HG03045 (cell line): ENCODE measurements at regions not wholly inside any gene's neighbourhood (a gene's known extent, or its start where the extent isn't known, plus 50 kb on each side); places are given as distances from the start of the nearest gene placed in this dataset.

ENCODE experiments used
- ATAC-seq: cut with Tn5 transposase; IDR thresholded peaks from one replicate; pipeline ENCODE4 v1.9.1; 2021; ENCODE audit warnings: mild to moderate bottlenecking, moderate library complexity; ENCODE audit not compliant: unreplicated experiment

DNA sequence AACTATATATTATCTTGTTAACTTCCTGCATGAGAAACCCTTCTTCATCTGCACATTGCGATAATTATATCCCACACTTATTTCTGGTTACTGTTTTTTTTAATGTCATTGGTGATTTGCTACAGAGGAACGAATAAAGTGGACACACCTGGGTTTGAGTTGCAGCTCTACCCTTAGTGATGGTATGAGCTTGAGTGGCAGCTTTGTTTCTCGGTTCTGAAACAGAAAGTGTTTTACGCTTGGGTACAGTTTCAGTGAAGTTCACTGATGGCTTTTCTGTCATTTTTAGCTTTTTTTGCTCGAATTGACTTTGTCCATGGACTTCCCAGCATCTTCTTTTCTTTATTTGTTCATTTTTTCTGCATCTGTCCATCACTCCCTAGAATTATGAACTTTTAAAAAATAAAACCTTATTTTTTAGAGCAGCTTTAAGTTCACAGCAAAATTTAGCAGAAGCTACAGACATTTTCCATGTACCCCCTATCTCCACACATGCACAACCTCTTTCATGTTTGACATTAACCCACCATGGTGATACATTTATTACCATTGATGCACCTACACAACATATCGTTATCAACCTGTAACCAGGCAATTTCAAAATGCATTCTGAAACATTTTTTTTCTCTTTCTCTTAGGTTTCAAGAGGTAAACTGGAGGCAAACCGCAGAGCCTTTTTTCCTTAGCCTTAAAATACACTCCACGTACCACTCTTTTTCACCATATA lies 1041.6 kb upstream of the PRKX start:
- ATAC-seq = peak; percentile 56

DNA sequence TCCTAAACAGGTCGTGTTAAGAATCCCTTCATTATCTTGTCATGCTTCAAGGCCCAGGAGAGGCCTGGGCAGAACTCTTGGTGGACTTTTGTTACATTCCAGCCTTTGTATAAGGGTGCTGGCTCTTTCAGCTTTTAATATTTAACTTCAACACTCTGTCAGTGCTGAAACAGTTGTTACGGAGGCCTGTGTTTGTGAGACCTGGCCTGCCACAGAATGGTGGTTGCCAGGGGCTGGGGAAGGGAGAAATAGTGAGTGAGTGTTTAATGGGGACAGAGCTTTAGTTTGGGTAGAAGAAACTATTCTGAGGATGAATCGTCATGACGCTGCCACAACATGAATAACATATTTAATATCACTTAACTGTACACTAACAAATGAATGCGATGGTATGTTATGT lies 1027.6 kb upstream of the PRKX start:
- ATAC-seq = no peak

DNA sequence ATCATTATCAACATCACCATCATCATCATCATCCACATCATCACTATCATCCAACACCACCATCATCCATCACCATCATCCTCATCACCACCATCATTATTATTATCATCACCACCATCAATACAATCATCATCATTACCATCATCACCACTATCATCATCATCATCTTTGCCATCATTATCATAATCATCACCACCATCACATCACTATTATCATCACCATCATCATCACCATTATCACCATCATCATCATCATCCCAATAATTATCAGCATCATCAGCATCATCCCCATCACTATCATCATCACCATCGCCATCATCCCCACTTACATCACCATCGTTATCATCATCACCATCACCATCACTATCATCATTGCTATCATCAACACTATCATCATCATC lies 1021.9 kb upstream of the PRKX start:
- ATAC-seq = no peak

DNA sequence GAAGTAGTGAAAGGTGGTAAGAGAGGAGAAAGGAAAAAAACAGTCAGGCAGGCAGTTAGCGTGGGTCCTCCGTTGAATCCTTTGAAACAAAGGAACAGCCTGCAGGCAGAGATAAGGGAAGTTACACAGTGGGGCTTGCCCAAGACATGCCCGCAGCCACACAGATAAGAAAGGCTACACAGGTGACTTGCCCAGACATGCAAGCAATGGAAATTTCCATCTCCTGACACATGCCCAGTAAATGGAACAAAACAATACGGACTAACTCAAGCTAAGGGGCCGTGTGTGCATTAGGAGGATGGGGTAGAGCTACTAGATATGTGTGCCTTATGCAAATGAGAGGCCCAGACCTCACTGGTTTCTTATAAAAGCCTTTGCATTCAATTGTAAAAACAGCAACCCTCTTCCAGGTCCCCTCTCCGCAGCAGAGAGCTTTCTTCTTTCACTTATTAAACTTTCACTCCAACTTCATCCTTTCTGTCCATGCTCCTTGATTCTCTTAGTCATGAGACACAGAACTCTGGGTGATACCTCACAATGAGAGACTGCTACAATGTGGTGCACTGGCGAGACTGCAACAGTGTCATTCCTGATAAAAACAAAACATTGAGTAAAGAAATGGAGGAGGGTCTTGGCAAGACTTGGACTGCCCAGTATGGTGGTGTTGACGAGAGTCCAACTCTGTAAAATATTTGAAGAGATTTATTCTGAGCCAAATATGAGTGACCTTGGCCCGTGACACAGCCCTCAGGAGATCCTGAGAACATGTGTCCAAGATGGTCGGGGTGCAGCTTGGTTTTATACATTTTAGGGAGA lies 997.4 kb upstream of the PRKX start:
- no peak for ATAC-seq

DNA sequence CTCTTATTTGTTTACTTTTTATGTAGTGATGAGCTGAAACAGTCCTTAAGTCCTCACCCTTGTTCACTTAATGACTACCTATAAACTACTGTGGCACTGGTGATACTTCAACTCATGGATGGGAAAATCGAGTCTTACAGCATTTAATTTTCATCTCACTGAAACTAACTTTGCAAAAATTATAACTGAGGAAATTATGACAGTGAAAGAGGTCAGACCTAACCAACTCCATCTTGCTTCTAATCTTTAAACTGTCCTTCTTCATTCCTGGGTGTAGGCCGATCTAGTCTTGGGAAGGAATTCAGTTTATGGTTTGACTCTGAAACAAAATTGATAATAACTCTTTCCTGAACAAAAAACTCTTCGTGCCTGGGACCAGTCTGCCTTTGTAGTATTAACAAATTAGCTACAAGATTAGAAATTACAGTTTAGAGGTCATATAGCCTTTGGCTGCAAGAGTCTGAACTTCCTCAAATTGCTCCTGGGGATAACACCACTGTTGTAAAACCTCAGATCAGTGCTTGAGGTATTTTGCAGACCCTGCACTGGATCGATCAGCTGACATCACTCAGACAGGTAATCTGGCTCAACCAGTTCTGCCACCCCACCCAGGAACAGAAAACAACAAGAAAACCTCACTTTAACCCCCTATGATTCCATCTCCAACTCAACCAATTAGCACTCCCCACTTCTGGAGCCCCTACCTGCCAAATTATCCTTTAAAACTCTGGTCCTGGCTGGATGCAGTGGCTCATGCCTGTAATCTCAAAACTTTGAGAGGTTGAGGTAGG lies 995.7 kb upstream of the PRKX start:
- no peak for ATAC-seq

DNA sequence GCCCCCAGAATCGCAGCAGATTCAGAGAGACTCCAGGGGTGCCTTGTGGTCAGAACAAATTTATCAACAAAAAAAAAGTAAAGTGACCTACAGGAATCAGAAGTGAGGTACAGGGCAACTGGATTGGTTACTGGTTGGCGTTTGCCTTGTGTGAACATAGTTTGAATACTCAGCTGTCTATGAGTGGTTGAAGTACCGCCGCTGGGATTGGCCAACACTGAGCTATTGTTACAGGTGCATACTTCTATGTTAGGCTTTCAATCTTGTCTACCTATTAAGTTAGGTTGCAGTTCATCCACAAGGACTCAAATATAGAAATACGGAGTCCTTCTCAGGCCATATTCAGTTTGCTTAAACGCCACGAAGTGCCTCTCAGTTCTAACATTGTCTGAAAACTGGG lies 993.5 kb upstream of the PRKX start:
- ATAC-seq = no peak

DNA sequence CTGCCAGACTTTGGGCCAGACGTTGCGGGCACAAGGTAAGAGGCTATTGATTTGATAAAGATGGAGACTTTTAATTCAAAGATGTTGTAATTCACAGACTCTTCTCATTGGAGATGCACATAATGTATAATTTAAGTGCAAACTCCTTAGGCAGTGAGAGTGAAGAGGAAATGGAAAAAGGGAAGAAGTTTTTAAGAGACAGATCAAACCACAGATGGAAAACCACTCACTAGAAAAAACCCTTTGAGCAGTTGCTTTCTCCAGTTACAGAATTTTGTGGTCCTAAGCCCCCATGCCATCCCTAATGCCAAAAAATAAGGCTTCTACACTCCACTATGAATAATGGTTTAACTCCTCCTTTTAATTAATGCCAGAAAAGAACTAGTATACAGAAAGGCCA lies 977.1 kb upstream of the PRKX start:
- ATAC-seq = no peak

DNA sequence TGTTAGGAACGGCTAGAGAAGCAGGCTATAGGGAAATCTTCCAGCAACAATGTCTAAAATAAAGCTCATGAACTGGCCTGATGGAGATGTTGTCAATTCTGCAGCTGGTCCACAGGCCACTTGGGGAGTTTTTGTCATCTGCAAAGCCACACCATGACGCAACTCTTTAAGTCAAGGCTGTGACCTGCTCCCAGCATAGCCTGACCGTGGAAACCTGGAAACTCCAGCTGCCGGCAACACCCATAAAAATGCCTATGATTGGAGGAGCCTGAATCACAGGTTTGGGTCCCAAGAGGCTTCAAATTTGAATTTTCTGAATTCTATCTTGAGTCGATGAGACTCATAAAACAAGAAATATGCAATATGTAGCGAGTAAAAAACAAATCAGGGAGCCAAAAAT lies 969.2 kb upstream of the PRKX start:
- no peak for ATAC-seq

DNA sequence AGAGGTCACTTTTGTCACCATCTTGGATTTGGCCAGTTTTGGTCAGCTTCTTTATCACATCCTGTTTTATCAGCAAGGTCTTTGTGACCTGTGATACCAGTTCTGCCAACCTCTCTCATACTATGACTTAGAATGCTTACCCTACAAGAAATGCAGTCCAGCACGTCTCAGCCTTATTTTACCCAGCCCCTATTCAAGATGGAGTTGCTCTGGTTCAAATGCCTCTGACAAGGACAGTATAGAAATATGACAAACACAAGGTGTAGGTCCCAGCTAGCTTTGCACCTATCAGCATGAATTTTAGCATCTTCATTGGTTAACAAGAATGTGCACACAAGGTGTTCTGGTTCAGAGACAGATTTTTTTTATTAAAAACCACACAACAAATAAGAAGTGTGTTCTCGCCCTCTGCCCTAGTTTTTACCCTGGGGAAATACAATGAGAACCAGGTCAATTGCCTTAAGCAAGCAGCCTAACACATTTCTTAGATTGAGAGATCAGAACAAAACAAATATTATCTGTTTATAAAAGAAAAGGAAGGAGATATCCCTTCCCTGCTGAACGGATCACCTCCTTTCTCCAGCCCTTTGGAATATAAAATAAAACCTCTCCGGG lies 962.3 kb upstream of the PRKX start:
- ATAC-seq = no peak

DNA sequence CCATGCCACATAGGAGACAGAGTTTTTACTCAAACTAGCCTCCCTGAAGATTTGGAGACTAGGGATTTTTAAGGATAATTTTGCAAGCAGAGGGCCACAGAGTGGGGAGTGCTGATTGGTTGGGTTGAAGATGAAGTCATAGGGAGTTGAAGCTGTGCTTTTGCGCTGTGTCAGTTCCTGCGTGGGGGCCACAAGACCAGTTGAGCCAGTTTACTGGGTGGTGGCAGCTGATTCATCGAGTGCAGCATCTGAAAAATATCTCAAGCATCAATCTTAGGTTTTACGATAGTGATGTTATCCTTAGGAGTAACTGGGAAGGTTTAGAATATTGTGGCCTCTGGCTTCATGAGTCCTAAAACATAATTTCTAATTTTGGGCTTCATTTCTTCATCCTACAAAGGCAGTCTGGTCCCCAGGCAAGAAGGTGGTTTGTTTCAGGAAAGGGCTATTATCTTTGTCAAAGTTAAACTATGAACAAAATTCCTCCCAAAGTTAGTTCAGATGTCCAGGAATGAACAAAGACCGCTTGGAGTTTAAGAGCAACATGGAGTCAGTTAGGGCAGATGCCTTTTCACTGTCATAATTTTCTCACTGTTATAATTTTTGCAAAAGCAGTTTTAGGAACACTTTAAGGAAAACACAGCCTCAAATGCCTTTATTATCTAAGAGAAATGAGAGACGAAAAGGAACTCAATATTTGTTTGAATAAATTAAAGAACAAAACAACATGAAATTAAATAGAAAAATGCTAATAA lies 960.8 kb upstream of the PRKX start:
- no peak for ATAC-seq

DNA sequence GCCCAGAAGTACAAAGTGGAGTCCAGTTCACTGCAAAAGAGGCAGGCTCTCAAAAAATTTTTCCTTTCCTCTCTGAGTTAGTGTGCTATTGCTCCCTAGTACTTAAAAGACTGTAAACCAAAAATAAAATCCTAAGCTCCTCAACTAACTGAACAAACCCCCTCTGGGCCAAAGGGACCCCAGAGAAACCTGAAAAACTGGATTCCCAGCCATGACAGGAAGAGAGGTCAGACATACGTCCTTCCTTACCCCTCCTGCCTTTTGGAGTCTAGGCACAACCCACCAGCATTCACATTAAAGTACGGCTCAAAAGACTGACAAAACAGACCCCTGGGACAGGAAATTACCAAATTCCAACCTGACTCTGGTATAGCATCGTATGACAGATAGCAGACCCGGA lies 957.9 kb upstream of the PRKX start:
- ATAC-seq = no peak

DNA sequence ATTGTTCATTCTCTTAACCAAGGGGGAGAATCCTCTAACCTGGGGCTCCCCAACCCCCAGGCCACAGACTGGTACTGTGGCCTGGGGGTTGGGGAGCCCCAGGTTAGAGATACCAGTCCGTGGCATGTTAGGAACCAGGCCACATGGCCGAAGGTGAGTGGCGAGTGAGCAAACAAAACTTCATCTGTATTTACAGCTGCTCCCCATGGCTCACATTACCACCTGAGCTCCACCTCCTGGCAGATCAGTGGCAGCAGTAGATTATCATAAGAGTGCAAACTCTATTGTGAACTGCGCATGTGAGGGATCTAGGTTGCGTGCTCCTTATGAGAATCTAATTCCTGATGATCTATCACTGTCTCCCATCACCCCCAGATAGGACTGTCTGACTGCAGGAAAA lies 957.2 kb upstream of the PRKX start:
- ATAC-seq = no peak

DNA sequence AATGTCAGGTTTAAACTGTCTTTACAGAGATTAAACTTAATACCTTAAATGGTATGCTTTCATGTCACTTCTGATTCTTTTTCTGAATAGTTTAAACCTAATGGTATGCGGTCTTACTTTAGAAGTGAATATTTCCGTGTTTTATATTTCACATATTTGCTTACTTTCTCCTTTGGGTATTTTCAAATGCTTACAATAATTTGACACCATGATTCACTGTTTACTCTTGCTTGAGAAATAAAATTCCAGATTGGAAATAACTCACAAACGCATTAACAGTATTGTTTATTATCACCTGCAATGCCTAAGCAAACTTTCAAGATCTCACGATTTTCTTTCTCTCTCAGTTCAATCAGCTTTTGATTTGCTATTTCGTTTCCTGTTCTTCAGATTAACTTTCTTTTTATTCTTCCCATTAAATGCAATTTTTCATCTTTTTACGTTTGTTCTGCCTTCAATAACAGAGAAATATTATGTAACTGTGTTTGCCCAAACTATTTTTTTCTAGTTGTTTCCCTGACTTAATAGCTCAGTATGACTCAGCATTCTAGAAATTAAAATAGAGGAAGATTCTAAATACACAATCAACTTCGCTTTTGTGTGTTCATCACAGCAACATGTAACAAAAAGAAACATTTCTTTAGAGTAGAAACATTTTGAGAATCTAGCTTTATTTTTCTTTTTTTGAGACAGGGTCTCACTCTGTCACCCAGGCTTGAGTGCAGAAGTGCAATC lies 955.5 kb upstream of the PRKX start:
- no peak for ATAC-seq

DNA sequence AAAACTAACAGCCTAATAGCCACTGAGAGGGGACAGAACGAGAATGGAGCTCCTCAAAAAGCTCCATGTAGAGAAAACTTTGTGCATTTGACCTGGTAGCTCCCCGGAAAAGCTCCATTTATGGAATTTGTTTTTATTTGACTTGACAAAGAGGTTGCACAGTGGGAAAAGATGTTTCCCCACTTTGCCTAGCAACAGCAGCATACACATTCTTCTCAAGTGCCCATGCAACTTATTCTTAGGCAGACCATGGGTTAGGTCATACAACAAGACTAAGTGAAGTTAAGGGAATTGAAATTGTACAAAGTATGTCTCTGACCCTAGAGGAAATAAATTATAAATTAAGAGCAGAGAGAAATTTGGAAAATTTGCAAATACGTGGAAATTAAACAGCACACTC lies 949.6 kb upstream of the PRKX start:
- ATAC-seq = no peak

DNA sequence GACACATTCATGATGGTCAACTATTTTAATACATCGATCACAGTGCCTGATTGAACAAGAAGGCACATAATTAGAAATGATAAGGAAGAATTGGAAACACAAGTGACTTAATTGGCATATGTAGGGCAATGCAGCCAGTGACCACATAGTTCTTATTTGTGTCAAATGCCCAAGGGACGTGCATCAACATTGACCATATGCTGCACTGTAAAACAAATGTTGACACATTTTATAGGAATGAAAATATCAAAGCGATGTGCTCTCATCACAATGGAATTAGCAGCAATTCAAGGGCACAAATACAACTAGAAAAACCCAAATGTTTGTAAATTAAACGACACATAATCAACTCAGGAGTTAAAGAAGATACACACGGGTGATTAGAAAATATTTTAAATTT lies 948.3 kb upstream of the PRKX start:
- no peak for ATAC-seq

DNA sequence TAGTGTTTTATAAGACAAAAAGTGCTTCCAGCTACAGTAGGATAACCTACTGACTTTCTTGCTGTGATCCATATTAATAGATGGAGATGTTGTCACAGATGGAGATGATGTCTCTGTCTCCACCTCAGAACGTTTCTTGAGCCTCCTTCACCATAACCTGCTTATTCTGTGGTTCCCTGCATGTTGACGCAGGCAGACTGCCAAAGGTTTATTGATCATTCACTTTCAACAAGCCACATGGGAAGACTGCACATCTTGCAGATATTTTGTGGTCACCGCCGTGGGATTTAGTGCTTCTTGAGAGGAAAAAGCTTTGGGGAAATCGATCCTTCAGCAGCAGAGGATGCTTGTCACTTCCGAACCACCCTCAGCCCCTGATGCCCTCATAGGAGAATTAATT lies 943.0 kb upstream of the PRKX start:
- no peak for ATAC-seq

DNA sequence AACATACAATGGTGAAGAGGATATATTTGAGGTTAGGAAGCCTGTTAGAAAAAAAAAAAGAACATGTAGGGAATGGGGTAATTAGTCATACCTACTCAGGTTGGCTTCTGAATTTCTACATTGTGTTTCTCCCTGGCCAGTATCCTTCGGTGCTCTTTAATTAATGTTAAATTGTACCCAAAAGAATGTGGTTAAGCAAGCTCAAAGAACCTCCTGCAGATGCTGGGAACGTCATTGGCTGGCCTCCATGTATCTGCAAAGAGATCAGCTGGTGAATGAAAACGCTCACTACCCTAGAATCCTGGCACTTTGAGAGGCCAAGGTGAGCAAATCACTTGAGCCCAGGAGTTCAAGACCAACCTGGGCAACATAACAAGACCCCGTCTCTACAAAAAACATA lies 942.3 kb upstream of the PRKX start:
- no peak for ATAC-seq

DNA sequence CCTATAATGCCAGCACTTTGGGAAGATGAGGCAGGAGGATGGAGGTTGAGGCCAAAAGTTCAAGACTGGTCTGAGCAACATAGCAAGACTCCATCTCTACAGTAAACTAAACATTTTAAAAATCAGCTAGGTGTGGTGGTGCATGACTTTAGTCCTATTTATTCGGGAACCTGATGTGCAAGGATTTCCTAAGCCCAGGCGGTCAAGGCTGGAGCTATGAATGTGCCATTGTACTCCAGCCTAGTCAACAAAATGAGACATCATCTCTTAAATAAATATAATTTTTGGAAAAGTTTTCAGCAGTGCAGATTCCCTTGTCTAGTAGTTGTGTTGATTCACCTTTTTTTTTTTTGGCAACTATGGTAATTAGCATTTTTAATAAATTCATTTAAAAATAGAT lies 928.7 kb upstream of the PRKX start:
- no peak for ATAC-seq

DNA sequence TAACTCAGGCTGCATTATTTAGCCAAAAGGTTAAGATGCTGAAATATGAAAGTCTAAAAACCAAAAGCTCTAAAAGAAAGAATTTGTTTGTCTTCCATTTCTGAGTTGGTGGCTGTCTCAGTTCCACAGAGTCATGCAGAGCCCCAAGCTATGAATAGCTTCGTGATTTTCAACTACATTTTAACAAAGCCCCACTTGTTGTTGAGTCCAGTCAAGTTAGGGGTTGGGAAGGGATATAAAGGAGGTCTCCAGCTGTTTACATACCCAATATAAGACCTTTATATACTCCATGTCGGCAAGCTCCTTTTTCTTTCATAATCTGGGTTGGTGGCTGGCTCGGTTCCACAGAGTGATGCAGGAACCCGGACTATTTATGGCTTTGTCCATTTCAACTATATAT lies 924.6 kb upstream of the PRKX start:
- ATAC-seq = no peak

DNA sequence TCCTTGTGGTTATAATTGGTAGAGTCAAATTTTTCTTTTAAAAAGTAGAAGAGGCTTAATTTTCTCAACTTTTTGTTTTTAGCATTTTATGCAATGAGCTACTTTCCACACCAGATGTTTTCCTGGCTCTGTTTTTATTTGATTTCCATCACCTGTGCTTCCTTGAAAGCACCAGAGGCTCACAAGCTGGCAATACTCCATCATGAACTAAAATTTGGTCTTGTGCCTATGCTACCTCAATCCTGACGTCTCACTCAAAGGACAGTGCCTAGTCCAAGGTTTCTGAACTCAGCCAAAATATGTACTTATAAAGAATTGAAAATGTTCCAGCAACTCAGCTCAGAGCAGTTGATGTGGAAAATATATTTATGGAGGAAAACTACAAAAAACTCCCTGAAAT lies 914.0 kb upstream of the PRKX start:
- ATAC-seq = no peak
